Right kidney (tissue), 1 donor: ENCODE measurements at regions not wholly inside any gene's neighbourhood (a gene's known extent, or its start where the extent isn't known, plus 50 kb on each side); places are given as distances from the start of the nearest gene placed in this dataset.

Source experiments
- DNase-seq: peaks from one replicate; pipeline ENCODE4 v3.0.0-alpha.2; 2016

GRCh38 chr17:70024253-70024652 is 50.8 kb upstream of the KCNJ16 start:
- DNase-seq: no peak
